ENCODE measurements at regions not wholly inside any gene's neighbourhood (a gene's known extent, or its start where the extent isn't known, plus 50 kb on each side); places are given as distances from the start of the nearest gene placed in this dataset.

GRCh38 chr13:50724913-50725312 is 118.6 kb downstream of the DLEU7 start:
- no peaks in the 10 kb centered on the region for H3K27me3 ChIP-seq (ENCODE audit: control insufficient read depth, insufficient read depth, low read length)
- FAIRE-seq (no peak), DNase-seq (ENCODE audit: low read depth) (no peak)
- no peak overlapping the region for H3K4me3 ChIP-seq (ENCODE audit: low read depth, low read length)
- no peak for TF ChIP-seq CTCF (IDR thresholded peaks at IDR 0.05; ENCODE audit: insufficient read depth, low read length, severe bottlenecking)
- no peaks in the 10 kb centered on the region for H3K36me3 ChIP-seq (ENCODE audit: control insufficient read depth, insufficient read depth, low read length)

GRCh38 chr13:50726164-50726563 is 117.3 kb downstream of the DLEU7 start:
- FAIRE-seq (no peak), DNase-seq (ENCODE audit: low read depth) (no peak)
- H3K4me3 ChIP-seq (ENCODE audit: low read depth, low read length) = no peak overlapping the region
- no peaks in the 10 kb centered on the region for H3K36me3 ChIP-seq (ENCODE audit: control insufficient read depth, insufficient read depth, low read length)
- H3K27me3 ChIP-seq (ENCODE audit: control insufficient read depth, insufficient read depth, low read length) = no peaks in the 10 kb centered on the region
- no peak for TF ChIP-seq CTCF (IDR thresholded peaks at IDR 0.05; ENCODE audit: insufficient read depth, low read length, severe bottlenecking)

- Histone ChIP-seq H3K4me3 (ENCODE audit: low read depth, low read length) (no peak overlapping the region), H3K36me3 (ENCODE audit: control insufficient read depth, insufficient read depth, low read length) (no peaks in the 10 kb centered on the region), H3K27me3 (ENCODE audit: control insufficient read depth, insufficient read depth, low read length) (no peaks in the 10 kb centered on the region)
- no peak for TF ChIP-seq CTCF (IDR thresholded peaks at IDR 0.05; ENCODE audit: insufficient read depth, low read length, severe bottlenecking)
- no peak for DNase-seq (ENCODE audit: low read depth)
- FAIRE-seq = no peak
These were observed 114.3 kb downstream of the DLEU7 start for GRCh38 chr13:50729177-50729576.

GRCh38 chr13:50730496-50731351 is 112.8 kb downstream of the DLEU7 start:
- Histone ChIP-seq H3K36me3 (ENCODE audit: control insufficient read depth, insufficient read depth, low read length) (no peaks in the 10 kb centered on the region), H3K4me3 (ENCODE audit: low read depth, low read length) (no peak overlapping the region), H3K27me3 (ENCODE audit: control insufficient read depth, insufficient read depth, low read length) (no peaks in the 10 kb centered on the region)
- TF ChIP-seq CTCF (IDR thresholded peaks at IDR 0.05; ENCODE audit: insufficient read depth, low read length, severe bottlenecking) = no peak
- peak; percentile 61 for DNase-seq (ENCODE audit: low read depth)
- FAIRE-seq = no peak

- FAIRE-seq = no peak
These were observed 112.1 kb downstream of the DLEU7 start for GRCh38 chr13:50731400-50731799.

More at GRCh38 chr13:50731400-50731799, 112.1 kb downstream of the DLEU7 start:
- H3K27me3 ChIP-seq (ENCODE audit: control insufficient read depth, insufficient read depth, low read length) = no peaks in the 10 kb centered on the region
- no peak overlapping the region for H3K4me3 ChIP-seq (ENCODE audit: low read depth, low read length)
- TF ChIP-seq CTCF (IDR thresholded peaks at IDR 0.05; ENCODE audit: insufficient read depth, low read length, severe bottlenecking) = no peak
- DNase-seq (ENCODE audit: low read depth) = peak; percentile 97
- no peaks in the 10 kb centered on the region for H3K36me3 ChIP-seq (ENCODE audit: control insufficient read depth, insufficient read depth, low read length)

All from bronchial epithelial cell (primary cell).